ENCODE measurements at regions not wholly inside any gene's neighbourhood (a gene's known extent, or its start where the extent isn't known, plus 50 kb on each side); places are given as distances from the start of the nearest gene placed in this dataset.

- TF ChIP-seq, protein P1, sequence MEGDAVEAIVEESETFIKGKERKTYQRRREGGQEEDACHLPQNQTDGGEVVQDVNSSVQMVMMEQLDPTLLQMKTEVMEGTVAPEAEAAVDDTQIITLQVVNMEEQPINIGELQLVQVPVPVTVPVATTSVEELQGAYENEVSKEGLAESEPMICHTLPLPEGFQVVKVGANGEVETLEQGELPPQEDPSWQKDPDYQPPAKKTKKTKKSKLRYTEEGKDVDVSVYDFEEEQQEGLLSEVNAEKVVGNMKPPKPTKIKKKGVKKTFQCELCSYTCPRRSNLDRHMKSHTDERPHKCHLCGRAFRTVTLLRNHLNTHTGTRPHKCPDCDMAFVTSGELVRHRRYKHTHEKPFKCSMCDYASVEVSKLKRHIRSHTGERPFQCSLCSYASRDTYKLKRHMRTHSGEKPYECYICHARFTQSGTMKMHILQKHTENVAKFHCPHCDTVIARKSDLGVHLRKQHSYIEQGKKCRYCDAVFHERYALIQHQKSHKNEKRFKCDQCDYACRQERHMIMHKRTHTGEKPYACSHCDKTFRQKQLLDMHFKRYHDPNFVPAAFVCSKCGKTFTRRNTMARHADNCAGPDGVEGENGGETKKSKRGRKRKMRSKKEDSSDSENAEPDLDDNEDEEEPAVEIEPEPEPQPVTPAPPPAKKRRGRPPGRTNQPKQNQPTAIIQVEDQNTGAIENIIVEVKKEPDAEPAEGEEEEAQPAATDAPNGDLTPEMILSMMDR (IDR thresholded peaks at IDR 0.05; ENCODE audit: insufficient read depth, low read depth, low read length), result no peak
- TF ChIP-seq EZH2 (IDR thresholded peaks at IDR 0.05; ENCODE audit: insufficient read depth, low read length), result no peak
These were observed 188.0 kb upstream of the FOXF1 start for GRCh38 chr16:86322283-86322682.

Data from astrocyte (in vitro differentiated cells and primary cell).